ENCODE measurements at regions not wholly inside any gene's neighbourhood (a gene's known extent, or its start where the extent isn't known, plus 50 kb on each side); places are given as distances from the start of the nearest gene placed in this dataset.
"Not testable (repeated sequence)": the region's sequence is repeated elsewhere in the genome, so short reads cannot be mapped to it uniquely, and the experiment has no call there.

DNA sequence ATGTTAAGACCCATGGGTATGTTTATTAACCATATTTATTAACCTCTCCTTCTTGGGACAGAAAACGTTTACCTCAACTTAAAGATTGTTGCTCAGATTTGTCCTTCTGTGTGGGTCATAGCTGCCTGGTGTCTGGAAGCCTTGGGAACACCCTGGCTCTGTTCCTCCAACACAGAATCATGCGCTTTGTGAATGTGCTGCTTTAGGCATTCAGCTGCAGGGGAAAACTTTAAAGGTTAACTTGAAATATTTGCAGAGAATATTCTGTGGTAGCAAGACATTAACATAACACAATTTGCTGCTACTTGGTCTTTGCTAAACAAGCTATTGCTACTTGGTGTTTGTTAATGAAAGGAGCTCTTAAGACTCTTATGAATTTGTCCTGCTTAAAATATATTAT is 50.5 kb upstream of the THOC3 start:
- DNase-seq, result not testable (repeated sequence)

GRCh38 chr5:176020852-176021251 is 52.7 kb upstream of the THOC3 start:
- not testable (repeated sequence) for DNase-seq

- not testable (repeated sequence) for DNase-seq
Observed at GRCh38 chr5:176023535-176023934, 55.4 kb upstream of the THOC3 start.

DNA sequence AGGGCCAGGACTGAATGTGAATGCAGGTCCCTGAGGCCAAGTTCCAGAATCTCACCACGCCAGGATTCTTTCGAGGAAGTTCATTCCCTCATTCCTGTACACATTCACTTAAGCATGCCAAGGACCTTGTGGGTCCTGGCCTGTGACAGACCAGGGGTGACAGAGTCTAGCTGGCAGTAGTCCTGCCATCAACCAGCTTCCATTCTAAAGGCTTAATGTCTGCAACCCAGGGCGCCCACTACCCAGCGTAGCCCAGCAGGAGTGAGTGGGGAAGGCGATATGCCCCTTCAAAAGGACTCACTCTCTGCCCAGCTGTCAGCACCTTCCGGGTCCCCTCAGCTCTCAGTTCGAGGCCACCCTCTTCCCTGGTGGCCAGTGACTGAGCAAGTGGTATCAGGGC is 61.3 kb upstream of the THOC3 start:
- DNase-seq, result not testable (repeated sequence)

DNA sequence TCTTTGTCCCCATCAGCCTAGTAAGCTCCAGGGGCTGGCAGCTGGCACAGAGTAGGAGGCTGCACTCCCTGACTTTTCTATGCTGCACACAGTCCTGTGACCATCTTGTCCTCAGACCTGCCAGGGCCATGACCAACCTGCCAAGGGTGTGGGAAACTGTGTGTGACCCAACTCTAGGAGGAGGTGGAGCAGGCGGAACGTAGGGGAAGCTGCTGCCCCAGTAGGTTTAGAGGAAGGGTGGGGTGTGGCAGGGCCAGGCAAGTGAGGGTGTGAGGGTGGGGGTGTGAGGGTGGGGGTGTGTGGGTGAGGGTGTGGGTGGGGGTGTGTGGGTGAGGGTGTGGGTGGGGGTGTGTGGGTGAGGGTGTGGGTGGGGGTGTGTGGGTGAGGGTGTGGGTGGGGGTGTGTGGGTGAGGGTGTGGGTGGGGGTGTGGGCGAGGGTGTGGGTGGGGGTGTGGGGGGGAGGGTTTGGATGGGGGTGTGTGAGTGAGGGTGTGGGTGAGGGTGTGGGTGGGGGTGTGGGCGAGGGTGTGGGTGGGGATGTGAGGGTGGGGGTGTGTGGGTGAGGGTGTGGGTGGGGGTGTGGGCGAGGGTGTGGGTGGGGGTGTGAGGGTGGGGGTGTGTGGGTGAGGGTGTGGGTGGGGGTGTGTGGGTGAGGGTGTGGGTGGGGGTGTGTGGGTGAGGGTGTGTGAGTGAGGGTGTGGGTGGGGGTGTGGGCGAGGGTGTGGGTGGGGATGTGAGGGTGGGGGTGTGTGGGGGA is 62.4 kb upstream of the THOC3 start:
- not testable (repeated sequence) for DNase-seq

- DNase-seq, result not testable (repeated sequence)
Observed at GRCh38 chr5:176031118-176031510, 63.0 kb upstream of the THOC3 start.

DNA sequence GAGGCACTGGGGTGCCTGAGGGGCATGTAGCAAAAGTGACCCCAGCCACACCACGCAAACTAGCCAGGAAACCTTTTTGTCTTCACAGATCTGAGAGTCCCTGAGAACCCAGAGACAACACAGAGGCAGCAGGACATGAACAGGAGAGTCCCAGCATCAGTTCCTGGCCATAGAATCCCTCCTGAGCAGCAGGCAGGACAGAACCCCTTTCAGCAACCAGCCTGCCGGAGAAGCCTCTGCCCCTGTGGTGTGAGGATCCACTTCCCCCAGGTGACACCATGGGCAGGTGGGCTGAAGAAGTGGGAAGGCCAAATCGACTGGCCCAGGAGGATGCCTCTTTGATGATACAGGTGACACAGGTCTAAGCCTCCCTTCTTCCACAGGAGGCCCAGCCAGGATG is 65.1 kb upstream of the THOC3 start:
- not testable (repeated sequence) for DNase-seq

DNA sequence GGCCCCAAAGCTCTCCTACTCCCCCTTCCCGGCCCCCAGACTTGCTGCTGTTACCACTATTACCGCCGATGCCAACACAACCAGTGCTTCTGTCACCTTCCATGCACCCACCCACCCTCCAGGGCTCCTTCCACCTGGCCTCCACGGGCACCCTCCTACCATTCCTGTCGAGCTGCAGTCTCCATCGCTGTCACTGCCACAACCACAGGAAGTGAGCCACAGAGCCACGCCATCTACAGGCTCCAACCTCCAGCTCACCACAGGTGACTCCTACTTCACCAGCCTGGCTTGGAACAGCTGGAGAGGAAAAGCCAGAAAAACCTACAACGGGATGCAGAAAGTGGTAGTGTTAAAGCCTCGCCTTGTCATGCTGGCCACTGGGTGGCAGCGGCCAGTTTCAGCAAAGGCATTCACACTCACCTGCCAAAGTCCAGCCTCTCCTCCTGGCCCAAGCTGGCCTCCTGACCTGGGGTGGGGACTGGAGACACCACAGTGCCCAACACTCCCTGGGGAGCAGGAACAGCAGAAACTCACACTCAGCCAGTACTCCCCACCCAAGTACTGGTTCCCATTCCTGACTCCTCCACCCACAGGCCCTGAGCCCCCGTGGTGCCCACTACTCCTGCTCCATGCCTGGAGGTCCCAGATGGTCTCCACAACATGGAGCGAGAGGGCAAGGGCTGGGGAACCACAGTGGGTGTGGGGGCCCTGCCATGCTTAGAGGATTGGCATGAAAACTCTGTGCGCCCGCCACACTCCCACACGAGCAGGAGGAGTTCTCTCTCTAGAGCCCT is 66.5 kb upstream of the THOC3 start:
- DNase-seq, result not testable (repeated sequence)

DNA sequence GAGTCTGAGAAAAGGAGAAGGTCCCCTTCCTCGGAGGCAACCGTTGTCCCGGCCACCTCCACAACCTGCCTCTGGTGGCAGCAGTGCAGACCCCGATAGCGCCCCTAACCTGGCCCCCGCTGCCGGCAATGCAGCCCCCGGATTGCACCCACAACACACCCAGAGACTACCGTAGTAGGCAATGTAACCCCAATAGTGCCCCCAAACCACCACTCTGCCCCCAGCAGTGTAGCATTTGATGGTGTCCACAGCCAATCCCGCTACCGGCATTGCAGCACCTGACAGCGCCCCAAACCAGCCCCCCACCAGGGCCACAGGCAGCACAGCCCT is 67.1 kb upstream of the THOC3 start:
- DNase-seq, result not testable (repeated sequence)

DNA sequence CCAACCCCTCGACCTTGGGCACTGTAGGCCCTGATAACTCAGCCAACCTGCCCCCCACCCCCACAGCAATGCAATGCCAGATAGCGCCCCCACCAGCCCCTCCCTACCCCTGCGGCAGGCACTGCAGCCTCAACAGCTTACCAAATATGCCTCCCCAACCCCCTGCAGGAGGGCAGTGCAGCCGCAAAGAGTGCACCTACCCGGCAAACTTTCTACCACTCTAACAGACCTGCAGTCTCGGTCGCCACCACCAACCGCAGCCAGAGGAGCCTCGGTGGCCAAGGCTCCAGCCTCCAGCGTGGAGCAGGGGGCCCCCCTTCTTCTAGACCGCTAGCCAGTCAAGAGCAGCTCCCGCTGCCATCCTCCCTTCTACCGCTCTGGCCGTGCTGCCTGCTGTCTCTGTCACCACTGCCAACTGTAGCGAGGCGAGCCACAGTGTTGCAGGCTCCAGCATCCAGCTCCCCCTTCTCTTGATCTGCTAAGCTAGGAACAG is 67.7 kb upstream of the THOC3 start:
- DNase-seq, result not testable (repeated sequence)

GRCh38 chr5:176036391-176036790 is 68.3 kb upstream of the THOC3 start:
- not testable (repeated sequence) for DNase-seq

DNA sequence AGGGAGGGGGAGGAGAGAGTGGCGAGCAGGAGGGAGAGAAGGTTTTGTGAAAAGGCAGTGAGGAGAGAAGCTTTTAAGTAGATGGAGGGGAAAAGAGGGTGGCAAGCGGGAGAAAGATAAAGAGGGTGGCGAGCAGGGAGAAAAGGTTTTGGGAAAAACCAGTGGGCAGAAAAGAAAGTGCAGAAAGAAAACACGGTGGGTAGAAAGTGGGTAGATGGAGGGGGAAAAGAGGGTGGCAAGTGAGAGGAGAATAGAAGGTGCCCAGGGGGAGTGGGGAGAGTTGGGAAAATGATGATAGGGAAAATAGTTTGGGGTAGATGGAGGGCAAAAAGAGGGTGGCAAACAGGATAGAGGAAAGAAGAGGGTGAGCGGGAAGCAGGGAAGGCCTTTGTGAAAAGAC is 69.1 kb upstream of the THOC3 start:
- not testable (repeated sequence) for DNase-seq

- DNase-seq, result not testable (repeated sequence)
Observed at GRCh38 chr5:176040105-176040801, 72.1 kb upstream of the THOC3 start.

DNA sequence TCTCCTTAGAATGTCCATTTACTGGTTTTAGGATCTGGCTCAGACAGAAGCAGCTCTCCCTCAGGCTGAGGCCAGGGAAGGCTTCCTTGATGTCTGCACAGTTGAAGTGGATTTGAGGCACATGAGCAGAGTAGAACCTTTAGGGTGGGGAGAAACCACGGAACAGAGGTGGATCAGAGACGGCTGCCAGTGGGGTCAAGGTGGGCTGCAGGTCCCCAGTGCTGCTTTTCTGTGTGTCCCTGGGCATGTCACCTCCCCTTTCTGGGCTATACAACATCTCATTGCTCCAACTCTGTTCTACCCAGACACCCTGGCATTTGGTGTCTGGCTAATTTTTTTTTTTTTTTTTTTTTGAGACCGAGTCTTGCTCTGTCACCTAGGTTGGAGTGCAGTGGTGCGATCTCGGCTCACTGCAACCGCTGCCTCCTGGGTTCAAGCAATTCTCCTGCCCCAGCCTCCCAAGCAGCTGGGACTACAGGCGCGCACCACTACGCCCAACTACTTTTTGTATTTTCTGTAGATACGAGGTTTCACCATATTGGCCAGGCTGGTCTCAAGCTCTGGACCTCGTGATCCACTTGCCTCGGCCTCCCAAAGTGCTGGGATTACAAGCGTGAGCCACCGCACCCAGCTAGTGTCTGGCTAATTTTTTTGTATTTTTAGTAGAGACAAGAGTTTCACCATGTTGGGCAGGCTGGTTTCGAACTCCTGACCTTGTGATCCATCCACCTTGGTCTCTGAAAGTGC is 73.3 kb upstream of the THOC3 start:
- not testable (repeated sequence) for DNase-seq

- not testable (repeated sequence) for DNase-seq
Observed at GRCh38 chr5:176042020-176042658, 74.0 kb upstream of the THOC3 start.

DNA sequence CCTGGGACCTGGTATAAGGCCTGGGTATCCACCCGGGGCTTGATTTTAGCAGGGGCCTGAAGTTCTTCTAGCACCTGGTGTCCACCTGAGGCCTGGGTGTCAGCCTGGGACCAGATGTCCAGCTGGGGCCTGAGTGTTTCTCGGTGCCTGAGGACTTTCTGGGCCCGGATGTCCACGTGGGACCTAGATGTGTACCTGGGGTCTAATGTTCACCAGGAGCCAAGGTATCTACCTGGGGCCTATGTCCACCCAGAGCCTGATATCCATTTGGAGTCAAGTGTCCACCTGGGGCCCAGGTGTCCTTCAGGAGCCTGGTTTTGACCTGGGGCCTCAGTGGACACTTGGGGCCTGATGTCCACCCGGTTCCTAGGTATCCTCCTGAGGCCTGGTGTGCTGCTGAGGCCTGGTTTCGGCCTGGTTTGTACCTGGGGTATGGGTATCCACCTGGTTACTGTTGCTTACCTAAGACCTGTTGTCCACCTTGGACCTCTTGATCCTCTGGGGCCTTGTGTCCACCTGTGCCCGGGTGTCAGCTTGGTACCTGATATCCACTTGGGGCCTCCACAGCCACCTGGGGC is 75.2 kb upstream of the THOC3 start:
- not testable (repeated sequence) for DNase-seq

- DNase-seq, result not testable (repeated sequence)
Observed at GRCh38 chr5:176043986-176044385, 75.9 kb upstream of the THOC3 start.

DNA sequence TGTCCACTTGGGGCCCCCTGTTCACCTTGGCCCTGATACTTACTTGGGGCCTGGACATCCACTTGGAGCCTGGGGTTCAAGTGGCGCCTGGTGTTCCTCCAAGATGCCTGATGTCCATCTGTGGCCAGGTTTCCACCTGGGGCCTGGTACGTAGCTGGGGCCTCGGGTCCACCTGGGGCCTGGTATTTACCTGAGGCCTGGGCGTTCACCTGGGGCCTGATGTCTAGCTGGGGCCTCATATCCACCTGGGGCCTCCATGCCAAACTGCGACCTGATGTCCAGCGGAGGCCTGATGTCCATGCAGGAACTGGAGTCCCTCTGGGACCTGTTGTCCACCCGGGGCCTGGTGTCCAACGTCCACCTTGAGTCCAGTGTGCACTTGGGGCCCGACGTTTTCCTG is 76.3 kb upstream of the THOC3 start:
- not testable (repeated sequence) for DNase-seq

GRCh38 chr5:176045442-176045841 is 77.3 kb upstream of the THOC3 start:
- DNase-seq, result not testable (repeated sequence)

DNA sequence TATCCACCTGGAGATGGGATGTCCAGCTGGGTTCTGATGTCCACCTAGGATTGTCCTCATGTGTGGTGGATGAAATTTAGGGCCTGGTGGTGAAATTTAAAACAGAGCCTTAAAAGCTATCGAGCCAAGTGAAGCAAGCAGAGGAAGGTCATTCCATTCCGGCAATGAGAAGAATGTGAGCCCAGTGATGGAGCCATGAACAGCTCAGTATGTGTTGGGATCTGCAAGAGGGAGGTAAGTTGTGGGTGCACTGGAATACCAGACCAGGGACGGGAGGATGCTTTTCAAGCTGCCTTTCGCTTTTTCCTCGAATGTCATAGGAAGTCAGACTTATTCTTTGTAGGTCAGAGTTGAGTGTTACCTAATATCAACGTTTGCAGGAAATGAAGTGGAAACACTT is 80.6 kb upstream of the THOC3 start:
- not testable (repeated sequence) for DNase-seq

DNA sequence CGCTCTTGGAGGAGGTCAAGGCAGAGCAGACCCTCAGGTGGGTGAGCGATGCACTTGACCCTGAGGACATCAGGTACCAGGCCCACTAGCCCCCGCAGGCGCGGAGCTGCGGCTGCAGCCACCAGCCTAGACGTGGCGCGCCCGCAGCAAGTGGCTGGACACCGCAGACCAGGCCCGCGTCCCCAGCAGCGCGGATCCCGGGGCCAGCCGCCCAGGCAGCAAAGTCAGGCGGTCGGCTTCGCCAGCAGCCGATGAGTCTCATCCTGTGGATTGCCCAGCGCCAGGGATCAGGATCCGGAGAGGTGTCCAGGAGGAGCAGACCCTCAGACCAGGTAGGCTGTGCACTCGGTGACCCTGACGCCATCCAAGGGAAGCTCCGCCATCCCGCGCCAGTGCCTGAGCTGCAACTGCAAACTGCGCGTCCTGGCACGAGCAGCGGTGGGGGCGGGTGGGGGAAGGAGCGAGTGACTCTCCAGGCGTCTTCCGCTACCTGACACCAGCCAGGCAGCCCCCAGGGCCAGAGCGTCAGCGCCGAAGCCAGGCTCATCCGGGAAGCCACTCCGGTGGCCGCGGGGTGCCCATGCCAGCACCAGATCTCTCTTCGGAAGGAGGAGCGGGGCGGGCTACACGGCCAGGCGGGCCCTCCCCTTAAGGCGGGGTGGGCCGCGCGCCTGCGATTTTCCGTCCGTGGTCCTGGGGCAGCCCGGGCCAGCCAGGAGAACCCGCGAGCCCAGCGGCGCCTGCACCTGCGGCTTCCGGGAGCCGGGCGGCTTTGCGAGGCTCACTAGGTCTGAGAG is 92.6 kb upstream of the THOC3 start:
- DNase-seq, result not testable (repeated sequence)
